ENCODE measurements at regions not wholly inside any gene's neighbourhood (a gene's known extent, or its start where the extent isn't known, plus 50 kb on each side); places are given as distances from the start of the nearest gene placed in this dataset.

DNA sequence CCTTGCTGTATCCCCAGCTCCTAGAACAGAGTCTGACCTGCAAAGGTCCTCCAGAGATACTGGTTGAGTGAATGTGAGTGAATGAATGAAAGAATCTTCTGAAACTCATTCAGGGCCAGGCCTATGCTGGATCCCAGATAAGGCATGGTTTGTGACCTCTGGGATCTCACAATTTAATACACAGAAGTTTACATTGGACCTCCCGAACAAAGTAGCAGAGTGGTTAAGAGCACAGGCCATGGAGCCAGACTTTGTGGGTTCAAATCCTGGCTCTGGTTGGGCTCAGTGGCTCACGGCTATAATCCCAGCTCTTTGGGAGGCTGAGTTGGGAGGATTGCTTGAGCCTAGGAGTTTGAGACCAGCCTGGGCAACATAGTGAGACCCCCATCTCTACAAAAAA, 50.8 kb upstream of the CTPS1 start:
- TF ChIP-seq EZH2 (IDR thresholded peaks at IDR 0.05; ENCODE audit: insufficient read depth, poor library complexity, severe bottlenecking) (no peak), EZH2phosphoT487 (IDR thresholded peaks at IDR 0.05; ENCODE audit: insufficient read depth, low read depth) (no peak)
